SK-MEL-5 (cell line): ENCODE measurements at regions not wholly inside any gene's neighbourhood (a gene's known extent, or its start where the extent isn't known, plus 50 kb on each side); places are given as distances from the start of the nearest gene placed in this dataset.
A peak's percentile ranks its signal among the peaks of the same experiment; 100 is the strongest.
"Not testable (repeated sequence)": the region's sequence is repeated elsewhere in the genome, so short reads cannot be mapped to it uniquely, and the experiment has no call there.

Experiments used
- DNase-seq: peaks from one replicate; pipeline ENCODE4 v3.0.0-alpha.2; 2016; ENCODE audit warnings: low read depth, low spot score
- in situ Hi-C: cut with HindIII; loops from 2 replicates; pipeline ENCODE4 v1.10.0; 2016; ENCODE audit warnings: low sequenced_read_pairs, high pct_unique_total_duplicates, low pct_unique_long_range_greater_than_20kb

- no peak for DNase-seq
- in situ Hi-C loops: no loop called here
Measured at GRCh38 chrX:121558886-121559285, 511.5 kb downstream of the GLUD2 start.

DNA sequence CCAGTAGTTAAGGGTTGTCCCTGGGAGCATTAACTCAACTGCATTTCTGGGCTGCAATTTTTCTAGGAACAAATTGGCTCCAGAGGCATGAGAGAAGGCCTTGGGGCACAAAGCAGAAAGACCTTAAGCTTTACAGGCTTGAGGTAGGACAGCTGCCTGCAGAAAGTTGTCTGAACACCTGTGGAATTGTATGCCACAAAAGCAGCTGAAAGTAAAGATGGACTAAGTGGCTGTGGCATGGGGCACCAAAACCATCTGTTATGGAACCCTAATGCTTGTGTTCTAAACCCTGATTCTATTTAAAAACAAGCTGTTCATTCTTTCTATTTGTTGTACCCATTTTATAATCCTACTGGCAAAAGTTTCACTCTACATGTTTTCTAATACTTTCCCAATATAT, 515.2 kb downstream of the GLUD2 start:
- DNase-seq: no peak
- in situ Hi-C loops: no loop called here

DNA sequence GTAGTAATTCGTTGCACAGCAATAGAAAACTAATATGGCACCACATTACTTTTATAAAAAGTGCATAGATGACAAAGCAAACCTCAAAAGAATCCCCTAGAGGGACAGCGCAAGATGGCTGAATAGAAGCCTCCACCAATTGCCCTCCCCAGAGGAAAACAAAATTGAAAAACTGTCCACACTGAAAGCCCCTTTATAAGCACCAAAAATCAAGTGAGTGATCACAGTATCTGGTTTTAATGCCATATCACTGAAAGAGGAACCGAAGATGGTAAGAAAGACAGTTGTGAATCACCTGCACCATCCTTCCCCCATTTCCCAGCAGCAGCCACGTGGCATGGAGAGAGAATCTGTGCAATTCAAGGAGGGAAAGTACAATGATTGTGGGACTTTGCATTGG, 522.2 kb downstream of the GLUD2 start:
- no peak for DNase-seq
- in situ Hi-C loops: no loop called here

DNA sequence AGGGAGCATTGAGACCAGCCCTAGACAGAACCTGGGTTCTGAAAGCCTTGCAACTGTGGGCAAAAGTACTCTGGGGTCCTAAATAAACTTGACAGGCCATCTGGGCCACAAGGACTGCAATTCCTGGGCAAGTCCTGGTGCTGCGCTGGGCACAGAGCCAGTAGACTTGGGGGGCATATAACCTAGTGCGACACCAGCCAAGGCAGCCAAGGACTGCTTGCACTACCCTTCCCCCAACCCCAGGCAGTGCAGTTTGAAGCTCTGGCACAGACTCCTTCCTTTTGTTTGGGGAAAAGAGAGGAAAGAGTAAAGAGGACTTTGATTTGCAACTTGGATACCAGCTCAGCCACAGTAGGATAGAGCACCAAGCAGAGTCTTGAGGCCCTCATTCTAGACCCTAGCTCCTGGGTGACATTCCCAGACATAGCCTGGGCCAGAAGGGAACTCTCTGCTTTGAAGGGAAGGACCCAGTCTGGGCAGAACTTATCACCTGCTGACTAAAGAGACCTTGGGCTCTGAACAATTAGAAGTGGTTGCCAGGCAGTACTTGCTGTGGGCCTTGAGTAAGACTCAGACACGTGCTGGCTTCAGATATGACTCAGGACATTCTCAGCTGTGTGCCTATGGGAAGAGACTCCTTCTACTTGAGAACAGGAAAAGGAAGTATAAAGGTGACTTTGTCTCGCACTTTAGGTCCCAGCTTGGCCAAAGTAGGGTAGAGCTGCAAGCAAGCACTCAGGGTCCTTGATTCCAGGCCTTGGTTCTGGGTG, 522.8 kb downstream of the GLUD2 start:
- no peak for DNase-seq
- in situ Hi-C loops: no loop called here

- in situ Hi-C loops: no loop called here
- peak; percentile 2 for DNase-seq
Measured at GRCh38 chrX:121571333-121571732, 523.9 kb downstream of the GLUD2 start.

GRCh38 chrX:121574384-121574783, 527.0 kb downstream of the GLUD2 start:
- DNase-seq, in situ Hi-C loops: not testable (repeated sequence)

GRCh38 chrX:121579016-121579760, 531.8 kb downstream of the GLUD2 start:
- in situ Hi-C loops: no loop called here
- peak; percentile 55 for DNase-seq

DNA sequence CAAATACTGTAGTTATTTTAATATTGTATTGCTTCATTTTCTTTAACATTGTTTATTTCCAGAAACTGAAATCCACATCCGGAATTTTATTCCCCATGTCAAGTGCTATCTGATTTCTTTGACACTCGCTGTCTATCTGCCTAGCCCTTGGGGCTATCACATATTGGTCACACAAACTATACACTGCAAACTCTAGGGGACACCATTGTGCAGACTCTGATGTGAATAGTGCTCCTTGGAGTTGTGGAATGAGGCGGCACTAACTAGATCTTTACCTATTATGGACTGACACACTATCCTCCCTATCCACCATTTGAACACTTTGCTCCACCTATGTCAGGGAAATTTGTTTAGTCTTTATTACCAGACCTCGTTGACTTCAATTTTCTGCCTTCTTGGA, 534.5 kb downstream of the GLUD2 start:
- DNase-seq: peak; percentile 20
- in situ Hi-C loops: no loop called here

GRCh38 chrX:121585626-121586025, 538.2 kb downstream of the GLUD2 start:
- DNase-seq: no peak
- in situ Hi-C loops: no loop called here

- no peak for DNase-seq
- in situ Hi-C loops: no loop called here
Measured at GRCh38 chrX:121592884-121593283, 545.5 kb downstream of the GLUD2 start.

- no peak for DNase-seq
- in situ Hi-C loops: no loop called here
Measured at GRCh38 chrX:121598356-121598755, 550.9 kb downstream of the GLUD2 start.

DNA sequence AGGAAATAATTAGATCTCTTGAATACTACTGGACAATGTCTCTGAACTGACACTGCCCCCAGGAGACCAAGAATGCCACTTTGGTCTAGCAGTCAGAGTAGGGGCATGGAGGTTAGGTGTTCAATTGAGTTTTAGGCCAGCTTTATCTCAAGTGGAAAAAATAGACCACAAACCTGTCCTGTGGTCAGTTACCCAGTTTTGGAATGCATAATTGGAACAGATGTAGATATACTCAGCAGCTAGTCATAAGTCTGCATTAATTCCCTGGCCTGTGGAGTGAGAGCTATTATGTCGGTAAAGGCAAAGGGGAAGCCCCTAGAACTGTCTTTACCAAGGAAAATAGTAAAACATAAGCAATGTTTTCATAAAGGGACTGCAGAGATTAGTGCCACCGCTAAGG, 587.7 kb downstream of the GLUD2 start:
- no peak for DNase-seq

GRCh38 chrX:121639781-121640180, 592.4 kb downstream of the GLUD2 start:
- DNase-seq: no peak
- in situ Hi-C loops: no loop called here

More for the DNA sequence above, 587.7 kb downstream of the GLUD2 start:
- in situ Hi-C loops: no loop called here

DNA sequence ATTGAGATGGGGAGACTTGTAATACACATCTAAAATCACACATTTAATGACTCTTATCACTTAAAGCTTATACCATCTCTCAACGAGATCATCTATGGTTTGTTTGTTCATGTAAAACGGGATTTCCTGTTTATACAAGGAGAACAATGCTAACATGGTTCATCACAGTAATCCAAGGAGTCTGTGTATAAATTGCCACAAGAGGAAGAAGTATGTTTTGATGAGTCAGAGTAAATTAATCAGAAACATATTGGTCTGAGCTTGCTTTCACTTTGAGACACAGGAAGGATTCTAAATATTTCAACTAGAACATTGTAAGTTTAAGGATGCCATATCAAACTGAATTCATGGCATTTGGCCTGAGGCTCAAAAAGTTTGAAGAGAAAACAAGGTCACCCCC, 594.1 kb downstream of the GLUD2 start:
- peak; percentile 38 for DNase-seq
- in situ Hi-C loops: no loop called here

GRCh38 chrX:121642415-121642814, 595.0 kb downstream of the GLUD2 start:
- in situ Hi-C loops: no loop called here
- no peak for DNase-seq

DNA sequence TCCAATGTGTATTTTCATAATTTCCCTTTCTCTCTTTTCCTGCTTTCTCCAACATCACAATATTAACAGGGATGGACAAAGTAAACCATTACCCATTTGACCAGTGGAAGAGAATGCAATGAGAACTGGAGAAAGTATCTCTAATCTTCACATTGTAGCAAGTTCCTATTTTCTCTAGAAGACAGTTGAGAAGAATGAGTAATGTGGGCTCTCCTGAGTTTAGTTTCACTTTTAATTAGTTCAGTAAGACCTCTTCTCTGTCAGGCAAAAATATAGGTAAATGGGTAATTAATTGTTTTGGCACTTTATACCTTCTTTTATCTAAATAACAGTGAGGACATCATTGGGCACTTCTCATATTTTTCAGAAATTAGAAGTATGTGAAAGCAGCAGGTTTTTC, 602.0 kb downstream of the GLUD2 start:
- in situ Hi-C loops: no loop called here
- DNase-seq: no peak

GRCh38 chrX:121655276-121655675, 607.9 kb downstream of the GLUD2 start:
- DNase-seq: no peak
- in situ Hi-C loops: no loop called here

- DNase-seq: no peak
- in situ Hi-C loops: no loop called here
Measured at GRCh38 chrX:121666171-121666570, 618.8 kb downstream of the GLUD2 start.

- in situ Hi-C loops: no loop called here
- no peak for DNase-seq
Measured at GRCh38 chrX:121671649-121672048, 624.2 kb downstream of the GLUD2 start.
